ENCODE measurements at regions not wholly inside any gene's neighbourhood (a gene's known extent, or its start where the extent isn't known, plus 50 kb on each side); places are given as distances from the start of the nearest gene placed in this dataset.

DNA sequence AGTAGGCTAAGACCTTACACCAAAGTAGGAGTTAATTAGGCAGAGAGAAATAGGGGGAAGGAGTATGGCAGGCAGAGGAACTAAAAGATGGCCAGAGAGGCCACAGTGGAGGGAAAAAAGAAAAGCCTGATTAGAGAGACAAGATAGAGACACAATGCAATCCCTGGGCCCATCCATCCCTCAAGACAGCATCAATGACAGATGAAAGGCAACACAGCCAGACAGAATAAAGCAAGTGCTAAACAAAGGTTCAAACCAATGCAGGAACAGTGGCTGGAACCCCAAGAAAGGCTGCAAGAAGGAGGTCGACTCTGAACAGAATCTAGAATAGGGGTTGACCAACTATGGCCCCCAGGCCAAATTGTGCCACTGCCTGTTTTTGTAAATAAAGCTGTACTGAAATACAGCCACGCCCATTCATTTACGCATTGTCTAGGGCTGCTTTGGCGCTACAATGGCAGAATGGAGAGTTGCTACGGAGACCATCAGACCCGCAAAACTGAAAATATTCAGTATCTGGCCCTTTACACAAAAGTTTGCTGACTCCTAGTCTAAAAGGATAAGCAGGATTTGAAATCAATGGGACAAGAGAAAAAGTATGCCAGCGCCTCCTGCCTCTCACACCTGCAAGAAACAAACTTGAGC, 473.3 kb upstream of the PSMD7 start:
- no peak for TF ChIP-seq YY1 (IDR thresholded peaks at IDR 0.05; ENCODE audit: low read depth, low read length)
- TF ChIP-seq ESRRA (IDR thresholded peaks at IDR 0.05; ENCODE audit: low read length) = no peak
- no peak for TF ChIP-seq POLR2A (IDR thresholded peaks at IDR 0.05; ENCODE audit: low read depth, low read length)
- TF ChIP-seq CTCF (IDR thresholded peaks at IDR 0.05 in 2 of 3, conservative IDR thresholded peaks at IDR 0.05 in 1 of 3; ENCODE audit: control insufficient read depth in 2 of 3, extremely low read depth in 1 of 3, insufficient read depth in 1 of 3, low read depth in 3 of 3, low read length in 3 of 3) = no peak
- TF ChIP-seq NR2C1 (IDR thresholded peaks at IDR 0.05) = no peak
- TF ChIP-seq RBBP5 (conservative IDR thresholded peaks at IDR 0.05) = no peak
- TF ChIP-seq, protein P1, sequence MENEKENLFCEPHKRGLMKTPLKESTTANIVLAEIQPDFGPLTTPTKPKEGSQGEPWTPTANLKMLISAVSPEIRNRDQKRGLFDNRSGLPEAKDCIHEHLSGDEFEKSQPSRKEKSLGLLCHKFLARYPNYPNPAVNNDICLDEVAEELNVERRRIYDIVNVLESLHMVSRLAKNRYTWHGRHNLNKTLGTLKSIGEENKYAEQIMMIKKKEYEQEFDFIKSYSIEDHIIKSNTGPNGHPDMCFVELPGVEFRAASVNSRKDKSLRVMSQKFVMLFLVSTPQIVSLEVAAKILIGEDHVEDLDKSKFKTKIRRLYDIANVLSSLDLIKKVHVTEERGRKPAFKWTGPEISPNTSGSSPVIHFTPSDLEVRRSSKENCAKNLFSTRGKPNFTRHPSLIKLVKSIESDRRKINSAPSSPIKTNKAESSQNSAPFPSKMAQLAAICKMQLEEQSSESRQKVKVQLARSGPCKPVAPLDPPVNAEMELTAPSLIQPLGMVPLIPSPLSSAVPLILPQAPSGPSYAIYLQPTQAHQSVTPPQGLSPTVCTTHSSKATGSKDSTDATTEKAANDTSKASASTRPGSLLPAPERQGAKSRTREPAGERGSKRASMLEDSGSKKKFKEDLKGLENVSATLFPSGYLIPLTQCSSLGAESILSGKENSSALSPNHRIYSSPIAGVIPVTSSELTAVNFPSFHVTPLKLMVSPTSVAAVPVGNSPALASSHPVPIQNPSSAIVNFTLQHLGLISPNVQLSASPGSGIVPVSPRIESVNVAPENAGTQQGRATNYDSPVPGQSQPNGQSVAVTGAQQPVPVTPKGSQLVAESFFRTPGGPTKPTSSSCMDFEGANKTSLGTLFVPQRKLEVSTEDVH (IDR thresholded peaks at IDR 0.05; ENCODE audit: low read depth, partially characterized antibody) = no peak
- no peak for TF ChIP-seq EGR1 (IDR thresholded peaks at IDR 0.05; ENCODE audit: borderline replicate concordance in 1 of 2, low read depth in 2 of 2, low read length in 2 of 2)
